Activated B cell treated with CpG ODN at 0.5 μM for 24 hours (primary cell): ENCODE measurements at regions not wholly inside any gene's neighbourhood (a gene's known extent, or its start where the extent isn't known, plus 50 kb on each side); places are given as distances from the start of the nearest gene placed in this dataset.

ENCODE experiments used
- ATAC-seq: fragments of 200-7000 bp; cut with Tn5 transposase; one replicate; pipeline ENCODE4 v1.10.0; 2021; ENCODE audit warnings: low read depth, mild to moderate bottlenecking, moderate library complexity
- CTCF ChIA-PET: fragments of 350-600 bp; sonication (Branson Sonifier 250); formaldehyde crosslinking; loops from one replicate; lab custom pipeline; 2021; ENCODE audit warnings: antibody characterized with exemption; lab: Charles Lee
- POLR2A ChIA-PET: fragments of 350-600 bp; sonication (Branson Sonifier 250); formaldehyde crosslinking; loops from one replicate; lab custom pipeline; 2021; ENCODE audit warnings: antibody characterized with exemption; lab: Charles Lee
- DNase-seq: peaks from one replicate; pipeline ENCODE4 v3.0.0; 2022
- H3K27ac Mint-ChIP-seq: one replicate; pipeline ENCODE4 v1.8.0; 2020; ENCODE audit warnings: mixed read lengths
- H3K27me3 Mint-ChIP-seq: one replicate; pipeline ENCODE4 v1.8.0; 2021; ENCODE audit warnings: mixed read lengths
- H3K36me3 Mint-ChIP-seq: one replicate; pipeline ENCODE4 v1.8.0; 2021; ENCODE audit warnings: low read depth, mixed read lengths
- H3K4me1 Mint-ChIP-seq: one replicate; pipeline ENCODE4 v1.8.0; 2021; ENCODE audit warnings: mixed read lengths
- H3K4me3 Mint-ChIP-seq: one replicate; pipeline ENCODE4 v1.8.0; 2020; ENCODE audit warnings: mild to moderate bottlenecking, mixed read lengths
- H3K9me3 Mint-ChIP-seq: one replicate; pipeline ENCODE4 v1.8.0; 2020; ENCODE audit warnings: mixed read lengths
- CTCF ChIP-seq: fragments of 200-600 bp; IDR thresholded peaks from one replicate; pipeline ENCODE4 v1.8.0; 2022; ENCODE audit warnings: antibody characterized with exemption, mild to moderate bottlenecking
- intact Hi-C: fragments of 100-400 bp; cut with micrococcal nuclease; formaldehyde crosslinking; loops from one replicate; pipeline ENCODE4 v1.15.1; 2024

- DNase-seq (no peak), ATAC-seq (no peak)
- intact Hi-C loops = no loop called here
- Mint-ChIP-seq H3K27me3 (no peaks in the 10 kb centered on the region), H3K9me3 (no peaks in the 10 kb centered on the region), H3K4me1 (no peaks in the 10 kb centered on the region), H3K36me3 (no peaks in the 10 kb centered on the region), H3K4me3 (no peak overlapping the region), H3K27ac (no peak overlapping the region)
- no peak for TF ChIP-seq CTCF
- ChIA-PET POLR2A (no interaction called here), CTCF (no interaction called here)
Observed at GRCh38 chr10:52454491-52454890, 140.4 kb downstream of the DKK1 start.

- ATAC-seq = no peak
- H3K4me1 Mint-ChIP-seq = no peaks in the 10 kb centered on the region
- DNase-seq = no peak
- no peak overlapping the region for H3K4me3 Mint-ChIP-seq
- H3K36me3 Mint-ChIP-seq = no peaks in the 10 kb centered on the region
- intact Hi-C loops = no loop called here
- H3K27me3 Mint-ChIP-seq = no peaks in the 10 kb centered on the region
- CTCF ChIA-PET = no interaction called here
- POLR2A ChIA-PET = no interaction called here
- no peaks in the 10 kb centered on the region for H3K9me3 Mint-ChIP-seq
- no peak for TF ChIP-seq CTCF
- no peak overlapping the region for H3K27ac Mint-ChIP-seq
Observed at GRCh38 chr10:52455098-52455497, 141.0 kb downstream of the DKK1 start.

GRCh38 chr10:52459097-52459496, 145.0 kb downstream of the DKK1 start:
- Mint-ChIP-seq H3K27me3 (no peaks in the 10 kb centered on the region), H3K36me3 (no peaks in the 10 kb centered on the region), H3K4me3 (no peak overlapping the region), H3K4me1 (no peaks in the 10 kb centered on the region), H3K9me3 (no peaks in the 10 kb centered on the region), H3K27ac (no peak overlapping the region)
- no peak for DNase-seq
- ChIA-PET POLR2A (no interaction called here), CTCF (no interaction called here)
- no peak for TF ChIP-seq CTCF
- intact Hi-C loops = no loop called here
- ATAC-seq = no peak

- intact Hi-C loops = no loop called here
- Mint-ChIP-seq H3K27me3 (no peaks in the 10 kb centered on the region), H3K27ac (no peak overlapping the region), H3K9me3 (no peaks in the 10 kb centered on the region), H3K36me3 (no peaks in the 10 kb centered on the region), H3K4me1 (no peaks in the 10 kb centered on the region), H3K4me3 (no peak overlapping the region)
- ChIA-PET POLR2A (no interaction called here), CTCF (interaction anchor here (0.7 kb wide), 1 partner anchor 181 kb away, joined by 3 read pairs; no protein-coding TSS in a partner anchor)
- DNase-seq (no peak), ATAC-seq (no peak)
- TF ChIP-seq CTCF = no peak
Observed at GRCh38 chr10:52463826-52464225, 149.7 kb downstream of the DKK1 start.

GRCh38 chr10:52464368-52465124, 150.5 kb downstream of the DKK1 start:
- Mint-ChIP-seq H3K4me3 (no peak overlapping the region), H3K4me1 (no peaks in the 10 kb centered on the region), H3K27me3 (no peaks in the 10 kb centered on the region), H3K9me3 (no peaks in the 10 kb centered on the region), H3K27ac (no peak overlapping the region), H3K36me3 (no peaks in the 10 kb centered on the region)
- DNase-seq (no peak), ATAC-seq (no peak)
- intact Hi-C loops = no loop called here
- CTCF ChIA-PET = no interaction called here
- TF ChIP-seq CTCF = no peak
- POLR2A ChIA-PET = no interaction called here
